Muscle of leg (tissue), 3 donors: ENCODE measurements at regions not wholly inside any gene's neighbourhood (a gene's known extent, or its start where the extent isn't known, plus 50 kb on each side); places are given as distances from the start of the nearest gene placed in this dataset.

Experiments
- DNase-seq: peaks from one replicate; pipeline ENCODE4 v3.0.0; 2013
- H3K27ac ChIP-seq: one replicate; pipeline ENCODE4 v1.5.1; 2013; ENCODE audit warnings: mild to moderate bottlenecking, low read length, control low read depth
- H3K27me3 ChIP-seq: one replicate; pipeline ENCODE4 v1.6.1; 2013; ENCODE audit warnings: low read length; ENCODE audit not compliant: control insufficient read depth, insufficient read depth
- H3K36me3 ChIP-seq: one replicate; pipeline ENCODE4 v1.6.1; 2013; ENCODE audit warnings: low read length; ENCODE audit not compliant: control insufficient read depth, insufficient read depth
- H3K4me1 ChIP-seq: one replicate; pipeline ENCODE4 v1.6.1; 2013; ENCODE audit warnings: low read length; ENCODE audit not compliant: control insufficient read depth, insufficient read depth
- H3K4me3 ChIP-seq: one replicate; pipeline ENCODE4 v1.5.1; 2013; ENCODE audit warnings: low read length, control low read depth
- H3K9me3 ChIP-seq: replicated peaks from 2 replicates; pipeline ENCODE4 v1.6.1; 2013; ENCODE audit warnings: low read depth, low read length; ENCODE audit not compliant: control insufficient read depth
- WGBS: methylation state at CpG from one replicate; pipeline ENCODE4 v1.1.5; 2013; ENCODE audit warnings: missing lambda C conversion rate; ENCODE audit not compliant: insufficient coverage; 5-methylcytosine and 5-hydroxymethylcytosine counted together

- Histone ChIP-seq H3K36me3 (no peaks in the 10 kb centered on the region), H3K9me3 (no peaks in the 10 kb centered on the region), H3K27me3 (peaks cover 2% of the 10 kb centered on the region), H3K4me3 (no peak overlapping the region), H3K4me1 (peaks cover 10% of the 10 kb centered on the region), H3K27ac (no peak overlapping the region)
- WGBS = 61% methylated on average over 6 of the region's 7 CpGs
- no peak for DNase-seq
These were observed 142.0 kb downstream of the COPS8 start for GRCh38 chr2:237227592-237228280.

DNA sequence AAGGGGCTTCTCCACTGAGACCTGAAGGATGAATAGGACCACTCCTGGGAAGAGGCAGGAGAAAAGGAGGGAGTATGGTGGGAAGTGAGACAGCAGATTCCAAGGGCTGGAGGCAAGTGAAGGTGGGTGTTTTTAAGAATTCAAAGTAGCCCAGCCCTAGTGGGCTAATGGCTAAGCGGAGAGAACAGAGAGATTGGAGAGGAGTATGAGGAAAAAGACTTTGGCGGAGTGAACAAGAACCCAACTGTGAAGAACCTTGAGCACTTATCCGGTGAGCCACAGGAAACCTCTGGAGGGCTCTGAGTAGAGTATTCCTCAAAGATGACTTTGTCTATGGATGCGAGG lies 142.6 kb downstream of the COPS8 start:
- Histone ChIP-seq H3K4me1 (peaks cover 6% of the 10 kb centered on the region), H3K27me3 (peaks cover 2% of the 10 kb centered on the region), H3K36me3 (no peaks in the 10 kb centered on the region), H3K27ac (no peak overlapping the region), H3K9me3 (no peaks in the 10 kb centered on the region), H3K4me3 (no peak overlapping the region)
- DNase-seq = no peak
- 98% methylated on average over 4 of the region's 4 CpGs for WGBS

GRCh38 chr2:237229905-237230304 lies 144.2 kb downstream of the COPS8 start:
- Histone ChIP-seq H3K9me3 (no peaks in the 10 kb centered on the region), H3K27ac (no peak overlapping the region), H3K4me1 (no peaks in the 10 kb centered on the region), H3K27me3 (peaks cover 2% of the 10 kb centered on the region), H3K4me3 (no peak overlapping the region), H3K36me3 (no peaks in the 10 kb centered on the region)
- WGBS = no CpG with 5 or more reads among the region's 2 CpGs
- no peak for DNase-seq

- no peak for DNase-seq
- 100% methylated on average over 1 of the region's 3 CpGs for WGBS
- no peak overlapping the region for H3K27ac ChIP-seq
- H3K9me3 ChIP-seq = no peaks in the 10 kb centered on the region
- no peaks in the 10 kb centered on the region for H3K4me1 ChIP-seq
- H3K4me3 ChIP-seq = no peak overlapping the region
- H3K36me3 ChIP-seq = no peaks in the 10 kb centered on the region
- H3K27me3 ChIP-seq = peaks cover 2% of the 10 kb centered on the region
These were observed 144.7 kb downstream of the COPS8 start for GRCh38 chr2:237230355-237230754.

DNA sequence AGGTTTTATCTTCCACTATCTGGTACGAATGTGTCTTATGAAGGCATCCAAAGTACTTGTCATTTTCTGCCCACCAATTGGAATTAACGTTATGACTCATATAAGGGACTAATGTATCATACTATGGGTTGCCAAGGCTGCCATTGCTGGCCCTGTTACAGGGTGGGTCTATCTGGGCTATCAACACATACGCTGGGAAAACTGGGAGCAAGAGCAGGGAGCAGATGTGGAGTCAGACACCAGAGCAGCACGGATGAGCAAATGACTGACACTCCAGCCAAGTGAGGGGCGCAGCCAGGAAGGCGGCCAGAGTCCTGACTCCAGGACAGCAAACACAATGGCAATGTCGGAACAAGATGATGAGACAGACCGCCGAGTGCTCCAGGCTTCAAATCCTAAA lies 145.9 kb downstream of the COPS8 start:
- Histone ChIP-seq H3K4me1 (no peaks in the 10 kb centered on the region), H3K27me3 (peaks cover 2% of the 10 kb centered on the region), H3K4me3 (no peak overlapping the region), H3K36me3 (no peaks in the 10 kb centered on the region), H3K9me3 (no peaks in the 10 kb centered on the region), H3K27ac (no peak overlapping the region)
- DNase-seq = no peak
- 93% methylated on average over 7 of the region's 9 CpGs for WGBS

- no peak overlapping the region for H3K4me3 ChIP-seq
- H3K27ac ChIP-seq = no peak overlapping the region
- H3K4me1 ChIP-seq = no peaks in the 10 kb centered on the region
These were observed 146.5 kb downstream of the COPS8 start for GRCh38 chr2:237232166-237232565.

GRCh38 chr2:237234268-237234667 lies 148.6 kb downstream of the COPS8 start:
- WGBS = no CpG with 5 or more reads among the region's 2 CpGs
- H3K9me3 ChIP-seq = no peaks in the 10 kb centered on the region
- no peak overlapping the region for H3K27ac ChIP-seq
- H3K36me3 ChIP-seq = no peaks in the 10 kb centered on the region
- peaks cover 2% of the 10 kb centered on the region for H3K27me3 ChIP-seq
- no peaks in the 10 kb centered on the region for H3K4me1 ChIP-seq
- H3K4me3 ChIP-seq = no peak overlapping the region
- no peak for DNase-seq

More at GRCh38 chr2:237232166-237232565, 146.5 kb downstream of the COPS8 start:
- H3K9me3 ChIP-seq = no peaks in the 10 kb centered on the region
- peaks cover 2% of the 10 kb centered on the region for H3K27me3 ChIP-seq
- H3K36me3 ChIP-seq = no peaks in the 10 kb centered on the region
- no peak for DNase-seq

- Histone ChIP-seq H3K36me3 (no peaks in the 10 kb centered on the region), H3K27me3 (no peaks in the 10 kb centered on the region), H3K4me3 (no peak overlapping the region), H3K9me3 (peaks cover 3% of the 10 kb centered on the region), H3K27ac (no peak overlapping the region), H3K4me1 (no peaks in the 10 kb centered on the region)
- DNase-seq = peak; percentile 74
- WGBS = 50% methylated on average over 3 of the region's 6 CpGs
These were observed 149.8 kb downstream of the COPS8 start for GRCh38 chr2:237235383-237236095.

DNA sequence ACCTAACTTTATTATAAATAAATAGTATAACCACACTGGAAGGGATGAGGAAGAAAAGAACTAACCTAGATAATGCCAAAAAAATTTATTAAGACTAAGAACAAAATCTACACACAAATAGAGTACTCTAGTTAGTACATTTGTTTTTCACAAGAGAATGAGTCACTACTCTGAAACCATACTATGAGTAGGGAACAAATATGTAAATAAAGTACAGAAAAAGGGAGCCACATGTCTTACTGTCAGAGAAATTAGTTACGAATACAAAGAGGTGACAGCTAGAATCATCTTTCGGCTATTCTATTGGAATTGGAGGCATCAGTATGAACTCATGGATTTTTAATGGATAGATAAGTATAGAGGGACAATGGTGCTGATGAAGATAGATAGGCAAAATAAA lies 150.5 kb downstream of the COPS8 start:
- Histone ChIP-seq H3K4me3 (no peak overlapping the region), H3K36me3 (no peaks in the 10 kb centered on the region), H3K4me1 (no peaks in the 10 kb centered on the region), H3K27ac (no peak overlapping the region), H3K9me3 (peaks cover 8% of the 10 kb centered on the region), H3K27me3 (no peaks in the 10 kb centered on the region)
- WGBS = 100% methylated on average over 2 of the region's 2 CpGs
- no peak for DNase-seq

- Histone ChIP-seq H3K27me3 (no peaks in the 10 kb centered on the region), H3K27ac (no peak overlapping the region), H3K36me3 (no peaks in the 10 kb centered on the region), H3K4me3 (no peak overlapping the region), H3K9me3 (peaks cover 24% of the 10 kb centered on the region), H3K4me1 (no peaks in the 10 kb centered on the region)
- WGBS = no CpG with 5 or more reads among the region's 3 CpGs
- DNase-seq = no peak
These were observed 152.6 kb downstream of the COPS8 start for GRCh38 chr2:237238249-237238648.
